Stimulated activated CD8-positive, alpha-beta memory T cell treated with anti-CD3 and anti-CD28 coated beads, Interleukin-12 subunit alpha, Interleukin-12 subunit beta, amount 100 ng/mL, for 24 hours (primary cell): ENCODE measurements at regions not wholly inside any gene's neighbourhood (a gene's known extent, or its start where the extent isn't known, plus 50 kb on each side); places are given as distances from the start of the nearest gene placed in this dataset.
"Not testable (repeated sequence)": the region's sequence is repeated elsewhere in the genome, so short reads cannot be mapped to it uniquely, and the experiment has no call there.

ENCODE experiments used
- DNase-seq: peaks from one replicate; pipeline ENCODE4 v3.0.0-alpha.2; 2020; ENCODE audit errors: extremely low read depth

GRCh38 chr6:56839533-56840183 is 115.2 kb upstream of the BEND6 start:
- no peak for DNase-seq

- no peak for DNase-seq
Measured at GRCh38 chr6:56838965-56839364, 115.9 kb upstream of the BEND6 start.

- DNase-seq = no peak
Measured at GRCh38 chr6:56838016-56838555, 116.8 kb upstream of the BEND6 start.

- DNase-seq = no peak
Measured at GRCh38 chr6:56837322-56837894, 117.5 kb upstream of the BEND6 start.

GRCh38 chr6:56835612-56836011 is 119.3 kb upstream of the BEND6 start:
- DNase-seq = no peak

- no peak for DNase-seq
Measured at GRCh38 chr6:56833873-56834272, 121.0 kb upstream of the BEND6 start.

GRCh38 chr6:56833127-56833791 is 121.6 kb upstream of the BEND6 start:
- no peak for DNase-seq

GRCh38 chr6:56832225-56832624 is 122.7 kb upstream of the BEND6 start:
- no peak for DNase-seq

- no peak for DNase-seq
Measured at GRCh38 chr6:56831334-56831733, 123.6 kb upstream of the BEND6 start.

GRCh38 chr6:56827908-56828649 is 126.8 kb upstream of the BEND6 start:
- no peak for DNase-seq

GRCh38 chr6:56824431-56824830 is 130.5 kb upstream of the BEND6 start:
- DNase-seq = not testable (repeated sequence)

- DNase-seq = no peak
Measured at GRCh38 chr6:56821005-56821432, 133.9 kb upstream of the BEND6 start.

- no peak for DNase-seq
Measured at GRCh38 chr6:56820060-56820459, 134.8 kb upstream of the BEND6 start.

- DNase-seq = no peak
Measured at GRCh38 chr6:56819604-56820003, 135.3 kb upstream of the BEND6 start.

GRCh38 chr6:56816370-56816769 is 138.5 kb upstream of the BEND6 start:
- DNase-seq = no peak

- DNase-seq = no peak
Measured at GRCh38 chr6:56815436-56815835, 139.5 kb upstream of the BEND6 start.

- no peak for DNase-seq
Measured at GRCh38 chr6:56814802-56815201, 140.1 kb upstream of the BEND6 start.

GRCh38 chr6:56814308-56814707 is 140.6 kb upstream of the BEND6 start:
- DNase-seq = no peak

GRCh38 chr6:56812851-56813250 is 142.1 kb upstream of the BEND6 start:
- DNase-seq = not testable (repeated sequence)

- DNase-seq = no peak
Measured at GRCh38 chr6:56808871-56809359, 146.0 kb upstream of the BEND6 start.

GRCh38 chr6:56807989-56808337 is 146.9 kb upstream of the BEND6 start:
- no peak for DNase-seq

GRCh38 chr6:56807326-56807988 is 147.4 kb upstream of the BEND6 start:
- no peak for DNase-seq
